K562 (cell line): ENCODE measurements at regions not wholly inside any gene's neighbourhood (a gene's known extent, or its start where the extent isn't known, plus 50 kb on each side); places are given as distances from the start of the nearest gene placed in this dataset.

Experiments used
- ATAC-seq: fragments of 200-7000 bp; cut with Tn5 transposase; 3 replicates; pipeline ENCODE4 v1.9.1; 2020; ENCODE audit warnings: moderate library complexity
- BruUV-seq: library from RNA; stranded (reverse); fragments of 400-500 nt; replicated peaks from 2 replicates; lab custom pipeline; 2021; lab: Mats Ljungman, UMichigan
- CTCF ChIA-PET: fragments of 300-600 bp; formaldehyde crosslinking; extraction: SDS; loops from one replicate; lab custom pipeline; 2021; ENCODE audit warnings: low intra/inter-chr PET ratio; lab: Yijun Ruan, JAX
- POLR2A ChIA-PET: fragments of 300-600, 350-650 bp; sonication (Branson Sonifier 250); formaldehyde crosslinking; extraction: SDS; loops from one replicate; lab custom pipeline; 2021; ENCODE audit warnings: antibody characterized with exemption, inconsistent platforms; lab: Yijun Ruan, JAX
- DNase-seq, 4 experiments: peaks; one replicate each; pipeline versions ENCODE4 v3.0.0 to v3.0.0-alpha.2; 2011 to 2018; ENCODE audit warnings: low spot score in 3 of 4, mixed read lengths in 3 of 4; ENCODE audit errors: extremely low read depth in 1 of 4
- FAIRE-seq: peaks from 2 replicates; lab custom pipeline; 2011; peaks lifted over from hg19 to GRCh38; lab: Jason Lieb, UNC
- H2AFZ ChIP-seq: 2 replicates; pipeline ENCODE4 v1.6.0; 2011; ENCODE audit warnings: low read depth, low read length, control low read depth, inconsistent platforms
- H3K27ac ChIP-seq: fragments of 200-600 bp; 3 replicates; pipeline ENCODE4 v1.8.0; 2011; ENCODE audit warnings: low read depth, mild to moderate bottlenecking, control low read depth, inconsistent platforms, low read length, moderate library complexity, mixed read lengths; ENCODE audit errors: extremely low read depth
- H3K27me3 ChIP-seq, 2 experiments: fragments of 300-600 bp in 1 of 2; 2 replicates in 1 of 2; 3 replicates in 1 of 2; pipeline versions ENCODE4 v1.6.0 to v1.8.0; 2011; ENCODE audit warnings: inconsistent platforms in 2 of 2, low read length in 2 of 2, mild to moderate bottlenecking in 1 of 2, mixed read lengths in 1 of 2, moderate library complexity in 1 of 2; ENCODE audit not compliant: control insufficient read depth in 2 of 2, insufficient read depth in 2 of 2
- H3K36me3 ChIP-seq: fragments of 300-600 bp; 3 replicates; pipeline ENCODE4 v1.8.0; 2011; ENCODE audit warnings: mild to moderate bottlenecking, low read length, inconsistent platforms; ENCODE audit not compliant: control insufficient read depth, insufficient read depth
- H3K4me1 ChIP-seq, 2 experiments: fragments of 200-600 bp in 1 of 2; replicated peaks in 1 of 2; 2 replicates in 1 of 2; 3 replicates in 1 of 2; pipeline versions ENCODE4 v1.5.1 to v1.8.0; 2011; ENCODE audit warnings: inconsistent platforms in 2 of 2, low read length in 2 of 2, mild to moderate bottlenecking in 1 of 2, mixed read lengths in 1 of 2, moderate library complexity in 1 of 2; ENCODE audit not compliant: control insufficient read depth in 2 of 2, insufficient read depth in 2 of 2
- H3K4me2 ChIP-seq: 2 replicates; pipeline ENCODE4 v1.6.1; 2011; ENCODE audit warnings: low read length, control low read depth, inconsistent platforms, mixed read lengths; ENCODE audit not compliant: insufficient read depth
- H3K4me3 ChIP-seq: fragments of 200-600 bp; sonication (generic), shearing (Covaris generic); 2 replicates; pipeline ENCODE4 v1.5.1; 2016; ENCODE audit warnings: control low read depth, inconsistent platforms
- H3K79me2 ChIP-seq: fragments of 200-600 bp; 3 replicates; pipeline ENCODE4 v1.8.0; 2011; ENCODE audit warnings: low read length, inconsistent platforms; ENCODE audit not compliant: control insufficient read depth, insufficient read depth
- H3K9ac ChIP-seq, 2 experiments: 2 replicates each; pipeline versions ENCODE4 v1.6.0 to v1.6.1; 2011; ENCODE audit warnings: low read depth in 2 of 2, low read length in 2 of 2, control low read depth in 1 of 2, inconsistent platforms in 1 of 2, mild to moderate bottlenecking in 1 of 2, mixed read lengths in 1 of 2; ENCODE audit not compliant: insufficient read depth in 1 of 2
- H3K9me1 ChIP-seq: one replicate; pipeline ENCODE4 v1.6.0; 2011; ENCODE audit warnings: inconsistent platforms, mild to moderate bottlenecking, low read length, moderate library complexity; ENCODE audit not compliant: control insufficient read depth, insufficient read depth
- H3K9me3 ChIP-seq: replicated peaks from 2 replicates; pipeline ENCODE4 v1.5.1; 2011; ENCODE audit warnings: low read depth, low read length, inconsistent platforms; ENCODE audit not compliant: control insufficient read depth, insufficient read depth
- H4K20me1 ChIP-seq: replicated peaks from 2 replicates; pipeline ENCODE4 v1.6.1; 2011; ENCODE audit warnings: low read length, inconsistent platforms, mixed read lengths; ENCODE audit not compliant: control insufficient read depth, insufficient read depth
- BRF1 ChIP-seq: IDR thresholded peaks from 3 replicates; pipeline ENCODE4 v1.6.1; 2011; ENCODE audit warnings: borderline replicate concordance, mild to moderate bottlenecking; ENCODE audit not compliant: insufficient read length; ENCODE audit errors: extremely low read depth
- HCFC1 ChIP-seq: IDR thresholded peaks from 2 replicates; pipeline ENCODE4 v1.6.1; 2012; ENCODE audit warnings: low read depth, low read length, improper control_type of control experiment
- KLF16 ChIP-seq: IDR thresholded peaks from 2 replicates; pipeline ENCODE4 v1.6.1; 2016; ENCODE audit warnings: antibody characterized with exemption
- L3MBTL2 ChIP-seq: fragments of 450-650 bp; IDR thresholded peaks from 2 replicates; pipeline ENCODE4 v1.6.1; 2016; ENCODE audit warnings: mild to moderate bottlenecking, moderate library complexity
- NFRKB ChIP-seq: fragments of 450-650 bp; IDR thresholded peaks from 2 replicates; pipeline ENCODE4 v1.6.1; 2016; ENCODE audit warnings: low read depth
- PHB ChIP-seq: fragments of 250-450 bp; sonication (Bioruptor Pico); IDR thresholded peaks from 2 replicates; pipeline ENCODE4 v1.5.0; 2021
- PHTF2 ChIP-seq: fragments of 250-450 bp; sonication (Bioruptor Pico); IDR thresholded peaks from 2 replicates; pipeline ENCODE4 v1.5.0; 2021; ENCODE audit warnings: mild to moderate bottlenecking
- SIX5 ChIP-seq, 2 experiments: IDR thresholded peaks; 2 replicates each; pipeline ENCODE4 v1.6.1; 2011; ENCODE audit warnings: low read length in 2 of 2, borderline replicate concordance in 1 of 2, low read depth in 1 of 2, mild to moderate bottlenecking in 1 of 2, moderate library complexity in 1 of 2; ENCODE audit not compliant: insufficient read depth in 1 of 2
- SMAD3 ChIP-seq: fragments of 450-650 bp; formaldehyde crosslinking; conservative IDR thresholded peaks from 2 replicates; pipeline ENCODE4 v1.4.0; 2020; ENCODE audit warnings: mild to moderate bottlenecking
- SNIP1 ChIP-seq: fragments of 450-650 bp; IDR thresholded peaks from 2 replicates; pipeline ENCODE4 v1.7.1; 2017; ENCODE audit warnings: low read depth, mild to moderate bottlenecking
- TAF1 ChIP-seq: IDR thresholded peaks from 2 replicates; pipeline ENCODE4 v1.6.1; 2011; ENCODE audit warnings: mild to moderate bottlenecking, low read length, moderate library complexity; ENCODE audit not compliant: insufficient read depth, control insufficient read depth, severe bottlenecking; ENCODE audit errors: extremely low read depth
- ZNF436 ChIP-seq: fragments of 250-450, 450-650 bp; sonication (Bioruptor Pico); formaldehyde crosslinking; IDR thresholded peaks from 2 replicates; pipeline ENCODE4 v1.7.0; 2020; ENCODE audit warnings: mild to moderate bottlenecking
- ZSCAN29 ChIP-seq: fragments of 450-650 bp; IDR thresholded peaks from 2 replicates; pipeline ENCODE4 v1.6.1; 2017
- WGBS: fragments of 100-300 bp; shearing (Covaris generic); methylation state at CpG from one replicate; pipeline ENCODE4 v1.1.6; 2016; ENCODE audit warnings: low coverage, mixed read lengths; ENCODE audit not compliant: insufficient coverage; ENCODE audit errors: missing lambda C conversion rate; 5-methylcytosine and 5-hydroxymethylcytosine counted together
- in situ Hi-C: fragments of 300-500 bp; cut with MboI; formaldehyde crosslinking; loops from 4 replicates; pipeline ENCODE4 v1.15.0; 2018; ENCODE audit warnings: inconsistent platforms, mixed read lengths
- intact Hi-C: fragments of 100-400 bp; cut with micrococcal nuclease; formaldehyde crosslinking; loops from 2 replicates; pipeline ENCODE4 v1.14.2; 2022
- TF ChIP-seq, protein P1 (sequence below): IDR thresholded peaks from 2 replicates; pipeline ENCODE4 v1.6.1; 2014; ENCODE audit warnings: antibody characterized with exemption
- TF ChIP-seq, protein P2 (sequence below): sonication (generic); formaldehyde crosslinking; IDR thresholded peaks from 2 replicates; pipeline ENCODE4 v1.8.0; 2022; ENCODE audit warnings: mild to moderate bottlenecking, missing genetic modification reagents, borderline replicate concordance
- TF ChIP-seq, protein P3 (sequence below): conservative IDR thresholded peaks from 2 replicates; pipeline ENCODE4 v1.6.1; 2011; ENCODE audit warnings: low read depth, mild to moderate bottlenecking, low read length; ENCODE audit not compliant: control insufficient read depth
- TF ChIP-seq, protein P4 (sequence below): fragments of 450-650 bp; conservative IDR thresholded peaks from 2 replicates; pipeline ENCODE4 v1.6.1; 2016; ENCODE audit warnings: missing genetic modification characterization, low read depth, mild to moderate bottlenecking, missing compliant biosample characterization, moderate library complexity

DNA sequence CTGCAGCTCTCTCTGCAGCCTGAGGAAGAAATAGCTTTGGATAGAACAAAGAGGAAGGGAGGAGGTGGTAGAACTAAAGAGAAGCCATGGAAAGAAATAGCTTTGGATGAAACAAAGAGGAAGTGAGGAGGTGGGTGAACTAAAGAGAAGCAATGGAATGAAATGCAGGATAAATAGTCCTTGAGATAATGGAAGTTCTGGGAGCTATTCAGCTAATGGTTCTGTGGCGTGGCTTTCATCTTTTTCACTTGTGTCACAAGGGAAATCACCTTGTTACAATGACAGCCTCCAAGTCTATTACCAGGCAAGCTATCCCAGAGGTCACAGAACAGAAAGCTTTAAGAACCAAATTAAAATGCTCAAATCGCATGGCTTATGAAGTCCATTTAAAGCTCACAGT lies 141.3 kb upstream of the ARG1 start:
- CTCF ChIA-PET: no interaction called here
- WGBS: 0% methylated on average over 2 of the region's 2 CpGs
- intact Hi-C loops: no loop called here
- TF ChIP-seq SNIP1 (no peak), KLF16 (no peak), SMAD3 (no peak), NFRKB (no peak), ZNF436 (CRISPR knock-in tag) (no peak), PHB (CRISPR knock-in tag) (no peak), PHTF2 (CRISPR knock-in tag) (no peak), SIX5 (IDR thresholded peaks at IDR 0.05; ENCODE audit: borderline replicate concordance in 1 of 2, insufficient read depth in 1 of 2, low read depth in 1 of 2, low read length in 2 of 2) (no peak), TAF1 (no peak), BRF1 (no peak), ZSCAN29 (no peak), L3MBTL2 (no peak), HCFC1 (no peak)
- TF ChIP-seq, protein P1, sequence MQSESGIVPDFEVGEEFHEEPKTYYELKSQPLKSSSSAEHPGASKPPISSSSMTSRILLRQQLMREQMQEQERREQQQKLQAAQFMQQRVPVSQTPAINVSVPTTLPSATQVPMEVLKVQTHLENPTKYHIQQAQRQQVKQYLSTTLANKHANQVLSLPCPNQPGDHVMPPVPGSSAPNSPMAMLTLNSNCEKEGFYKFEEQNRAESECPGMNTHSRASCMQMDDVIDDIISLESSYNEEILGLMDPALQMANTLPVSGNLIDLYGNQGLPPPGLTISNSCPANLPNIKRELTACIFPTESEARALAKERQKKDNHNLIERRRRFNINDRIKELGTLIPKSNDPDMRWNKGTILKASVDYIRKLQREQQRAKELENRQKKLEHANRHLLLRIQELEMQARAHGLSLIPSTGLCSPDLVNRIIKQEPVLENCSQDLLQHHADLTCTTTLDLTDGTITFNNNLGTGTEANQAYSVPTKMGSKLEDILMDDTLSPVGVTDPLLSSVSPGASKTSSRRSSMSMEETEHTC: no peak
- TF ChIP-seq, protein P2, sequence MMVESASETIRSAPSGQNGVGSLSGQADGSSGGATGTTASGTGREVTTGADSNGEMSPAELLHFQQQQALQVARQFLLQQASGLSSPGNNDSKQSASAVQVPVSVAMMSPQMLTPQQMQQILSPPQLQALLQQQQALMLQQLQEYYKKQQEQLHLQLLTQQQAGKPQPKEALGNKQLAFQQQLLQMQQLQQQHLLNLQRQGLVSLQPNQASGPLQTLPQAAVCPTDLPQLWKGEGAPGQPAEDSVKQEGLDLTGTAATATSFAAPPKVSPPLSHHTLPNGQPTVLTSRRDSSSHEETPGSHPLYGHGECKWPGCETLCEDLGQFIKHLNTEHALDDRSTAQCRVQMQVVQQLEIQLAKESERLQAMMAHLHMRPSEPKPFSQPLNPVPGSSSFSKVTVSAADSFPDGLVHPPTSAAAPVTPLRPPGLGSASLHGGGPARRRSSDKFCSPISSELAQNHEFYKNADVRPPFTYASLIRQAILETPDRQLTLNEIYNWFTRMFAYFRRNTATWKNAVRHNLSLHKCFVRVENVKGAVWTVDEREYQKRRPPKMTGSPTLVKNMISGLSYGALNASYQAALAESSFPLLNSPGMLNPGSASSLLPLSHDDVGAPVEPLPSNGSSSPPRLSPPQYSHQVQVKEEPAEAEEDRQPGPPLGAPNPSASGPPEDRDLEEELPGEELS (CRISPR knock-in tag): no peak
- TF ChIP-seq, protein P3, sequence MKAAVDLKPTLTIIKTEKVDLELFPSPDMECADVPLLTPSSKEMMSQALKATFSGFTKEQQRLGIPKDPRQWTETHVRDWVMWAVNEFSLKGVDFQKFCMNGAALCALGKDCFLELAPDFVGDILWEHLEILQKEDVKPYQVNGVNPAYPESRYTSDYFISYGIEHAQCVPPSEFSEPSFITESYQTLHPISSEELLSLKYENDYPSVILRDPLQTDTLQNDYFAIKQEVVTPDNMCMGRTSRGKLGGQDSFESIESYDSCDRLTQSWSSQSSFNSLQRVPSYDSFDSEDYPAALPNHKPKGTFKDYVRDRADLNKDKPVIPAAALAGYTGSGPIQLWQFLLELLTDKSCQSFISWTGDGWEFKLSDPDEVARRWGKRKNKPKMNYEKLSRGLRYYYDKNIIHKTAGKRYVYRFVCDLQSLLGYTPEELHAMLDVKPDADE: no peak
- TF ChIP-seq, protein P4, sequence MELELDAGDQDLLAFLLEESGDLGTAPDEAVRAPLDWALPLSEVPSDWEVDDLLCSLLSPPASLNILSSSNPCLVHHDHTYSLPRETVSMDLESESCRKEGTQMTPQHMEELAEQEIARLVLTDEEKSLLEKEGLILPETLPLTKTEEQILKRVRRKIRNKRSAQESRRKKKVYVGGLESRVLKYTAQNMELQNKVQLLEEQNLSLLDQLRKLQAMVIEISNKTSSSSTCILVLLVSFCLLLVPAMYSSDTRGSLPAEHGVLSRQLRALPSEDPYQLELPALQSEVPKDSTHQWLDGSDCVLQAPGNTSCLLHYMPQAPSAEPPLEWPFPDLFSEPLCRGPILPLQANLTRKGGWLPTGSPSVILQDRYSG: no peak

More for the DNA sequence above, 141.3 kb upstream of the ARG1 start:
- BruUV-seq: no TSS peak
- no peaks in the 10 kb centered on the region for H4K20me1 ChIP-seq
- no peak for FAIRE-seq
- peaks cover 0 to 5% of the 10 kb centered on the region in 2 experiments; a peak in 2 of 5 replicates for H3K27me3 ChIP-seq
- no peak overlapping the region for H3K4me2 ChIP-seq
- H3K4me1 ChIP-seq: no peaks in the 10 kb centered on the region
- H3K27ac ChIP-seq: no peak overlapping the region
- DNase-seq: no peak
- H3K36me3 ChIP-seq: no peaks in the 10 kb centered on the region
- H3K9me1 ChIP-seq: no peaks in the 10 kb centered on the region
- no peaks in the 10 kb centered on the region for H3K79me2 ChIP-seq
- ATAC-seq: no peak
- POLR2A ChIA-PET: interaction anchor here (0.7 kb wide), 1 partner anchor 9 kb away, joined by 3 read pairs; no protein-coding TSS in a partner anchor
- H3K9me3 ChIP-seq: no peaks in the 10 kb centered on the region
- H3K9ac ChIP-seq: no peak overlapping the region
- in situ Hi-C loops: no loop called here
- no peak overlapping the region for H3K4me3 ChIP-seq
- H2AFZ ChIP-seq: no peak overlapping the region
